IMR-90 (cell line): ENCODE measurements at regions not wholly inside any gene's neighbourhood (a gene's known extent, or its start where the extent isn't known, plus 50 kb on each side); places are given as distances from the start of the nearest gene placed in this dataset.

Experiments
- ATAC-seq: fragments of 200-7000 bp; cut with Tn5 transposase; 2 replicates; pipeline ENCODE4 v1.9.1; 2020; ENCODE audit warnings: low read depth, mild to moderate bottlenecking, moderate library complexity
- BruUV-seq: library from RNA; stranded (reverse); fragments of 400-500 nt; replicated peaks from 2 replicates; lab custom pipeline; 2021; lab: Mats Ljungman, UMichigan
- CTCF ChIA-PET: fragments of 300-600 bp; formaldehyde crosslinking; extraction: SDS; loops from one replicate; lab custom pipeline; 2021; ENCODE audit warnings: antibody characterized with exemption; lab: Yijun Ruan, JAX
- POLR2A ChIA-PET: fragments of 300-600 bp; sonication (Branson Sonifier 250); formaldehyde crosslinking; loops from one replicate; lab custom pipeline; 2022; ENCODE audit warnings: antibody characterized with exemption; ENCODE audit not compliant: unreplicated experiment; lab: Charles Lee
- DNase-seq: peaks from one replicate; pipeline ENCODE4 v3.0.0; 2013
- H2AFZ ChIP-seq: replicated peaks from 2 replicates; pipeline ENCODE3; 2013; ENCODE audit warnings: low read length, mild to moderate bottlenecking; ENCODE audit not compliant: poor library complexity
- H2AK5ac ChIP-seq: 2 replicates; pipeline ENCODE4 v1.6.1; 2013; ENCODE audit warnings: low read depth, low read length, inconsistent platforms
- H2AK9ac ChIP-seq: replicated peaks from 2 replicates; pipeline ENCODE3; 2013; ENCODE audit warnings: mild to moderate bottlenecking, low read depth, low read length, moderate library complexity; ENCODE audit not compliant: poor library complexity
- H2BK120ac ChIP-seq: 2 replicates; pipeline ENCODE4 v1.6.1; 2013; ENCODE audit warnings: low read depth, low read length, inconsistent platforms
- H2BK15ac ChIP-seq: 3 replicates; pipeline ENCODE4 v1.6.1; 2013; ENCODE audit warnings: low read depth, low read length, inconsistent platforms
- H2BK20ac ChIP-seq: 2 replicates; pipeline ENCODE4 v1.6.1; 2013; ENCODE audit warnings: low read depth, mild to moderate bottlenecking, inconsistent platforms, low read length, moderate library complexity
- H2BK5ac ChIP-seq: 2 replicates; pipeline ENCODE4 v1.6.1; 2013; ENCODE audit warnings: mild to moderate bottlenecking, low read depth, low read length, inconsistent platforms; ENCODE audit not compliant: poor library complexity, severe bottlenecking
- H3K14ac ChIP-seq: replicated peaks from 2 replicates; pipeline ENCODE4 v1.6.1; 2013; ENCODE audit warnings: low read depth, low read length, inconsistent platforms
- H3K18ac ChIP-seq: 2 replicates; pipeline ENCODE4 v1.6.1; 2013; ENCODE audit warnings: low read depth, low read length, control low read depth
- H3K23ac ChIP-seq: 2 replicates; pipeline ENCODE4 v1.6.1; 2013; ENCODE audit warnings: low read depth, low read length, inconsistent platforms
- H3K27ac ChIP-seq: 2 replicates; pipeline ENCODE4 v1.5.1; 2013; ENCODE audit warnings: mild to moderate bottlenecking, control low read depth, low read length; ENCODE audit not compliant: insufficient read depth
- H3K27me3 ChIP-seq: 2 replicates; pipeline ENCODE4 v1.6.1; 2013; ENCODE audit warnings: low read length; ENCODE audit not compliant: control insufficient read depth, insufficient read depth
- H3K36me3 ChIP-seq: 2 replicates; pipeline ENCODE4 v1.6.1; 2013; ENCODE audit warnings: low read length, mixed read lengths; ENCODE audit not compliant: control insufficient read depth, insufficient read depth
- H3K4ac ChIP-seq: 2 replicates; pipeline ENCODE4 v1.6.1; 2013; ENCODE audit warnings: low read depth, low read length, inconsistent platforms
- H3K4me1 ChIP-seq: 2 replicates; pipeline ENCODE4 v1.6.1; 2013; ENCODE audit warnings: low read length, mixed read lengths; ENCODE audit not compliant: control insufficient read depth, insufficient read depth
- H3K4me2 ChIP-seq: 2 replicates; pipeline ENCODE4 v1.6.1; 2013; ENCODE audit warnings: low read depth, mild to moderate bottlenecking, control low read depth, low read length, moderate library complexity
- H3K4me3 ChIP-seq: 2 replicates; pipeline ENCODE4 v1.5.1; 2013; ENCODE audit warnings: low read depth, mild to moderate bottlenecking, control low read depth, low read length, moderate library complexity; ENCODE audit not compliant: insufficient read depth
- H3K56ac ChIP-seq: 2 replicates; pipeline ENCODE4 v1.6.1; 2013; ENCODE audit warnings: low read length, inconsistent platforms; ENCODE audit not compliant: insufficient read depth; ENCODE audit errors: extremely low read depth
- H3K79me1 ChIP-seq, 2 experiments: 2 replicates each; pipeline ENCODE4 v1.6.1; 2013; ENCODE audit warnings: low read length in 2 of 2, inconsistent platforms in 1 of 2, low read depth in 1 of 2
- H3K9ac ChIP-seq: 2 replicates; pipeline ENCODE4 v1.6.1; 2013; ENCODE audit warnings: low read depth, low read length, control low read depth
- H3K9me1 ChIP-seq: 2 replicates; pipeline ENCODE4 v1.6.1; 2013; ENCODE audit warnings: low read length, inconsistent platforms; ENCODE audit not compliant: insufficient read depth
- H3K9me3 ChIP-seq: 2 replicates; pipeline ENCODE4 v1.6.1; 2013; ENCODE audit warnings: low read length; ENCODE audit not compliant: control insufficient read depth, insufficient read depth
- H4K20me1 ChIP-seq: 2 replicates; pipeline ENCODE4 v1.6.1; 2013; ENCODE audit warnings: low read length, inconsistent platforms; ENCODE audit not compliant: insufficient read depth
- H4K5ac ChIP-seq: 2 replicates; pipeline ENCODE4 v1.6.1; 2013; ENCODE audit warnings: mild to moderate bottlenecking, low read depth, low read length, control low read depth
- H4K8ac ChIP-seq, 2 experiments: 2 replicates each; pipeline ENCODE4 v1.6.1; 2013; ENCODE audit warnings: low read depth in 2 of 2, low read length in 2 of 2, control low read depth in 1 of 2, inconsistent platforms in 1 of 2
- H4K91ac ChIP-seq: 2 replicates; pipeline ENCODE4 v1.6.1; 2013; ENCODE audit warnings: low read depth, low read length, inconsistent platforms; ENCODE audit not compliant: insufficient read depth
- BHLHE40 ChIP-seq: fragments of 150-350 bp; IDR thresholded peaks from 2 replicates; pipeline ENCODE4 v1.6.1; 2016; ENCODE audit warnings: mild to moderate bottlenecking, low read depth, low read length
- CEBPB ChIP-seq: IDR thresholded peaks from 2 replicates; pipeline ENCODE4 v1.6.1; 2012; ENCODE audit warnings: low read depth, low read length, improper control_type of control experiment
- CHD1 ChIP-seq: IDR thresholded peaks from 2 replicates; pipeline ENCODE4 v1.6.1; 2012; ENCODE audit warnings: low read depth, low read length, improper control_type of control experiment
- MAFK ChIP-seq: IDR thresholded peaks from 2 replicates; pipeline ENCODE4 v1.6.1; 2012; ENCODE audit warnings: low read depth, low read length, improper control_type of control experiment
- MAZ ChIP-seq: IDR thresholded peaks from 2 replicates; pipeline ENCODE4 v1.6.1; 2012; ENCODE audit warnings: low read depth, mild to moderate bottlenecking, low read length, improper control_type of control experiment, moderate library complexity, borderline replicate concordance
- MXI1 ChIP-seq: IDR thresholded peaks from 2 replicates; pipeline ENCODE4 v1.6.1; 2012; ENCODE audit warnings: low read depth, mild to moderate bottlenecking, low read length, moderate library complexity, borderline replicate concordance
- NFE2L2 ChIP-seq: fragments of 150-350 bp; IDR thresholded peaks from 2 replicates; pipeline ENCODE4 v1.6.1; 2016; ENCODE audit warnings: low read depth, mild to moderate bottlenecking, low read length
- POLR2A ChIP-seq: IDR thresholded peaks from 2 replicates; pipeline ENCODE4 v1.6.1; 2012; ENCODE audit warnings: mild to moderate bottlenecking, low read depth, low read length
- RAD21 ChIP-seq: IDR thresholded peaks from 2 replicates; pipeline ENCODE4 v1.6.1; 2012; ENCODE audit warnings: low read length, improper control_type of control experiment
- RCOR1 ChIP-seq: IDR thresholded peaks from 2 replicates; pipeline ENCODE4 v1.6.1; 2012; ENCODE audit warnings: mild to moderate bottlenecking, low read length, improper control_type of control experiment; ENCODE audit not compliant: insufficient replicate concordance
- RFX5 ChIP-seq: IDR thresholded peaks from 2 replicates; pipeline ENCODE4 v1.8.0; 2012; ENCODE audit warnings: low read depth, mild to moderate bottlenecking, low read length, moderate library complexity
- SMC3 ChIP-seq: fragments of 150-350 bp; IDR thresholded peaks from 2 replicates; pipeline ENCODE4 v1.6.1; 2016; ENCODE audit warnings: low read depth, mild to moderate bottlenecking, antibody characterized with exemption, low read length, moderate library complexity
- WGBS, 2 experiments: methylation state at CpG; one replicate each; pipeline versions ENCODE4 v1.1.5 to v1.1.7; 2013; ENCODE audit warnings: missing lambda C conversion rate in 2 of 2; ENCODE audit not compliant: insufficient read length in 1 of 2; ENCODE audit errors: extremely low coverage in 2 of 2; 5-methylcytosine and 5-hydroxymethylcytosine counted together
- dilution Hi-C: fragments of 300-500 bp; cut with HindIII; formaldehyde crosslinking; loops from one replicate; pipeline ENCODE4 v1.14.3; 2018; ENCODE audit warnings: low sequenced_read_pairs; ENCODE audit not compliant: unreplicated experiment
- in situ Hi-C: fragments of 300-500 bp; cut with MboI; formaldehyde crosslinking; loops from 3 replicates; pipeline ENCODE4 v1.14.3; 2019; ENCODE audit warnings: low sequenced_read_pairs, inconsistent platforms, mixed read lengths
- intact Hi-C: fragments of 100-400 bp; cut with micrococcal nuclease; formaldehyde crosslinking; loops from 2 replicates; pipeline ENCODE4 v1.10.0; 2022
- TF ChIP-seq, protein P1 (sequence below): fragments of 150-350 bp; IDR thresholded peaks from 2 replicates; pipeline ENCODE4 v1.6.1; 2017; ENCODE audit warnings: mild to moderate bottlenecking, antibody characterized with exemption, low read length, low read depth
- TF ChIP-seq, protein P2 (sequence below): fragments of 150-350 bp; IDR thresholded peaks from 2 replicates; pipeline ENCODE4 v1.6.1; 2016; ENCODE audit warnings: low read depth, mild to moderate bottlenecking, low read length, moderate library complexity, borderline replicate concordance

- Histone ChIP-seq H3K4me1 (no peaks in the 10 kb centered on the region), H3K23ac (no peak overlapping the region), H4K8ac (no peak overlapping the region), H3K4me3 (no peak overlapping the region), H3K9me3 (peaks cover 3% of the 10 kb centered on the region), H2AK9ac (no peak overlapping the region), H2AFZ (no peak overlapping the region), H2AK5ac (no peak overlapping the region), H3K36me3 (no peaks in the 10 kb centered on the region), H2BK15ac (no peak overlapping the region), H3K9ac (no peak overlapping the region), H2BK120ac (no peak overlapping the region), H3K4me2 (no peak overlapping the region), H3K27me3 (no peaks in the 10 kb centered on the region), H3K18ac (no peak overlapping the region), H4K20me1 (no peaks in the 10 kb centered on the region), H3K14ac (no peak overlapping the region), H3K4ac (no peak overlapping the region), H3K56ac (no peak overlapping the region), H3K9me1 (no peaks in the 10 kb centered on the region), H2BK20ac (no peak overlapping the region), H3K27ac (no peak overlapping the region), H4K91ac (no peak overlapping the region), H3K79me1 (no peaks in the 10 kb centered on the region), H2BK5ac (no peak overlapping the region), H4K5ac (no peak overlapping the region)
- in situ Hi-C loops, result no loop called here
- ChIA-PET CTCF (no interaction called here), POLR2A (no interaction called here)
- dilution Hi-C loops, result no loop called here
- no peak for ATAC-seq
- no peak for DNase-seq
- BruUV-seq, result no TSS peak
- intact Hi-C loops, result no loop called here
- TF ChIP-seq SMC3 (no peak), MXI1 (no peak), CHD1 (no peak), RFX5 (no peak), NFE2L2 (no peak), MAFK (no peak), RAD21 (no peak), POLR2A (no peak), MAZ (no peak), RCOR1 (no peak), BHLHE40 (no peak), CEBPB (no peak)
- TF ChIP-seq, protein P1, sequence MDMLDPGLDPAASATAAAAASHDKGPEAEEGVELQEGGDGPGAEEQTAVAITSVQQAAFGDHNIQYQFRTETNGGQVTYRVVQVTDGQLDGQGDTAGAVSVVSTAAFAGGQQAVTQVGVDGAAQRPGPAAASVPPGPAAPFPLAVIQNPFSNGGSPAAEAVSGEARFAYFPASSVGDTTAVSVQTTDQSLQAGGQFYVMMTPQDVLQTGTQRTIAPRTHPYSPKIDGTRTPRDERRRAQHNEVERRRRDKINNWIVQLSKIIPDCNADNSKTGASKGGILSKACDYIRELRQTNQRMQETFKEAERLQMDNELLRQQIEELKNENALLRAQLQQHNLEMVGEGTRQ, result no peak
- TF ChIP-seq, protein P2, sequence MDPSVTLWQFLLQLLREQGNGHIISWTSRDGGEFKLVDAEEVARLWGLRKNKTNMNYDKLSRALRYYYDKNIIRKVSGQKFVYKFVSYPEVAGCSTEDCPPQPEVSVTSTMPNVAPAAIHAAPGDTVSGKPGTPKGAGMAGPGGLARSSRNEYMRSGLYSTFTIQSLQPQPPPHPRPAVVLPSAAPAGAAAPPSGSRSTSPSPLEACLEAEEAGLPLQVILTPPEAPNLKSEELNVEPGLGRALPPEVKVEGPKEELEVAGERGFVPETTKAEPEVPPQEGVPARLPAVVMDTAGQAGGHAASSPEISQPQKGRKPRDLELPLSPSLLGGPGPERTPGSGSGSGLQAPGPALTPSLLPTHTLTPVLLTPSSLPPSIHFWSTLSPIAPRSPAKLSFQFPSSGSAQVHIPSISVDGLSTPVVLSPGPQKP, result no peak
- no CpG with 5 or more reads among the region's 3 CpGs for WGBS, 2 experiments
Measured at GRCh38 chr3:906739-907138, 186.1 kb upstream of the CNTN6 start.
